ENCODE measurements at regions not wholly inside any gene's neighbourhood (a gene's known extent, or its start where the extent isn't known, plus 50 kb on each side); places are given as distances from the start of the nearest gene placed in this dataset.
A peak's percentile ranks its signal among the peaks of the same experiment; 100 is the strongest.
"Not testable (repeated sequence)": the region's sequence is repeated elsewhere in the genome, so short reads cannot be mapped to it uniquely, and the experiment has no call there.

- DNase-seq; intact Hi-C loops (cut with DNase I); H3K4me3 ChIP-seq (ENCODE audit: low read length); H3K4me1 ChIP-seq (ENCODE audit: control insufficient read depth, insufficient read depth, low read length); H3K27me3 ChIP-seq (ENCODE audit: control insufficient read depth, insufficient read depth); H3K27ac ChIP-seq (ENCODE audit: low read length); ATAC-seq: not testable (repeated sequence)
- H3K9me3 ChIP-seq (ENCODE audit: control insufficient read depth, low read length): peaks cover 14% of the 10 kb centered on the region
- 80% methylated on average over 3 of the region's 3 CpGs for WGBS
Observed at GRCh38 chr17:43345515-43345914, 53.3 kb upstream of the ARL4D start.

GRCh38 chr17:43344685-43345084 is 54.1 kb upstream of the ARL4D start:
- Histone ChIP-seq H3K4me1 (ENCODE audit: control insufficient read depth, insufficient read depth, low read length) (no peaks in the 10 kb centered on the region), H3K9me3 (ENCODE audit: control insufficient read depth, low read length) (peaks cover 14% of the 10 kb centered on the region), H3K4me3 (ENCODE audit: low read length) (no peak overlapping the region), H3K27ac (ENCODE audit: low read length) (no peak overlapping the region), H3K27me3 (ENCODE audit: control insufficient read depth, insufficient read depth) (no peaks in the 10 kb centered on the region)
- DNase-seq (no peak), ATAC-seq (no peak)
- 67% methylated on average over 6 of the region's 6 CpGs for WGBS
- intact Hi-C loops (cut with DNase I): no loop called here

- DNase-seq: no peak
- intact Hi-C loops (cut with DNase I): no loop called here
- Histone ChIP-seq H3K4me3 (ENCODE audit: low read length) (no peak overlapping the region), H3K9me3 (ENCODE audit: control insufficient read depth, low read length) (peaks cover 2% of the 10 kb centered on the region), H3K27me3 (ENCODE audit: control insufficient read depth, insufficient read depth) (no peaks in the 10 kb centered on the region), H3K4me1 (ENCODE audit: control insufficient read depth, insufficient read depth, low read length) (no peaks in the 10 kb centered on the region), H3K27ac (ENCODE audit: low read length) (no peak overlapping the region)
- 29% methylated on average over 5 of the region's 5 CpGs for WGBS
- ATAC-seq: no peak
Observed at GRCh38 chr17:43342589-43342890, 56.3 kb upstream of the ARL4D start.

- Histone ChIP-seq H3K27ac (ENCODE audit: low read length) (no peak overlapping the region), H3K4me1 (ENCODE audit: control insufficient read depth, insufficient read depth, low read length) (no peaks in the 10 kb centered on the region), H3K27me3 (ENCODE audit: control insufficient read depth, insufficient read depth) (no peaks in the 10 kb centered on the region), H3K9me3 (ENCODE audit: control insufficient read depth, low read length) (peaks cover 2% of the 10 kb centered on the region), H3K4me3 (ENCODE audit: low read length) (no peak overlapping the region)
- WGBS: 28% methylated on average over 7 of the region's 7 CpGs
- ATAC-seq: peak in 1 of 2 donors; percentile 38
- DNase-seq: no peak
- intact Hi-C loops (cut with DNase I): no loop called here
Observed at GRCh38 chr17:43341715-43342588, 56.8 kb upstream of the ARL4D start.

- H3K4me3 ChIP-seq (ENCODE audit: low read length): no peak overlapping the region
- intact Hi-C loops (cut with DNase I): loop anchor here in 1 of 4 donors (5.0 kb wide), 1 partner anchor 312 kb away; the partner anchor contains the start of gene RND2
- H3K27ac ChIP-seq (ENCODE audit: low read length): no peak overlapping the region
- DNase-seq (peak; percentile 68 to 88 (median 85)), ATAC-seq (no peak)
- WGBS: 57% methylated on average over 11 of the region's 11 CpGs
- no peaks in the 10 kb centered on the region for H3K4me1 ChIP-seq (ENCODE audit: control insufficient read depth, insufficient read depth, low read length)
- H3K9me3 ChIP-seq (ENCODE audit: control insufficient read depth, low read length): no peaks in the 10 kb centered on the region
- no peaks in the 10 kb centered on the region for H3K27me3 ChIP-seq (ENCODE audit: control insufficient read depth, insufficient read depth)
Observed at GRCh38 chr17:43338886-43339516, 59.8 kb upstream of the ARL4D start.

GRCh38 chr17:43337684-43338428 is 60.9 kb upstream of the ARL4D start:
- intact Hi-C loops (cut with DNase I): loop anchor here in 1 of 4 donors (5.0 kb wide), 1 partner anchor 311 kb away; the partner anchor contains the start of gene RND2
- no peak for ATAC-seq

GRCh38 chr17:43334738-43335402 is 63.9 kb upstream of the ARL4D start:
- Histone ChIP-seq H3K27ac (ENCODE audit: low read length) (no peak overlapping the region), H3K27me3 (ENCODE audit: control insufficient read depth, insufficient read depth) (no peaks in the 10 kb centered on the region), H3K4me3 (ENCODE audit: low read length) (no peak overlapping the region), H3K4me1 (ENCODE audit: control insufficient read depth, insufficient read depth, low read length) (no peaks in the 10 kb centered on the region), H3K9me3 (ENCODE audit: control insufficient read depth, low read length) (no peaks in the 10 kb centered on the region)
- WGBS: 58% methylated on average over 7 of the region's 7 CpGs
- DNase-seq: no peak
- ATAC-seq: no peak
- intact Hi-C loops (cut with DNase I): loop anchor here in 2 of 4 donors (5.0 kb wide), 2 partner anchors 123 to 308 kb away; partner anchors contain the start of genes RND2 (in 1 of the 2) and TMEM106A (in 1 of the 2)

More at GRCh38 chr17:43337684-43338428, 60.9 kb upstream of the ARL4D start:
- WGBS: 86% methylated on average over 10 of the region's 10 CpGs
- H3K27me3 ChIP-seq (ENCODE audit: control insufficient read depth, insufficient read depth): no peaks in the 10 kb centered on the region
- no peaks in the 10 kb centered on the region for H3K4me1 ChIP-seq (ENCODE audit: control insufficient read depth, insufficient read depth, low read length)
- H3K4me3 ChIP-seq (ENCODE audit: low read length): no peak overlapping the region
- no peak for DNase-seq
- H3K27ac ChIP-seq (ENCODE audit: low read length): no peak overlapping the region
- H3K9me3 ChIP-seq (ENCODE audit: control insufficient read depth, low read length): no peaks in the 10 kb centered on the region

- Histone ChIP-seq H3K4me3 (ENCODE audit: low read length) (no peak overlapping the region), H3K9me3 (ENCODE audit: control insufficient read depth, low read length) (no peaks in the 10 kb centered on the region), H3K27me3 (ENCODE audit: control insufficient read depth, insufficient read depth) (no peaks in the 10 kb centered on the region), H3K27ac (ENCODE audit: low read length) (no peak overlapping the region), H3K4me1 (ENCODE audit: control insufficient read depth, insufficient read depth, low read length) (no peaks in the 10 kb centered on the region)
- WGBS: 85% methylated on average over 12 of the region's 12 CpGs
- no peak for DNase-seq
- intact Hi-C loops (cut with DNase I): loop anchor here in 1 of 4 donors (5.0 kb wide), 1 partner anchor 121 kb away; the partner anchor contains the start of gene TMEM106A
- ATAC-seq: no peak
Observed at GRCh38 chr17:43333433-43333943, 65.3 kb upstream of the ARL4D start.

GRCh38 chr17:43332230-43332629 is 66.6 kb upstream of the ARL4D start:
- Histone ChIP-seq H3K27me3 (ENCODE audit: control insufficient read depth, insufficient read depth) (no peaks in the 10 kb centered on the region), H3K27ac (ENCODE audit: low read length) (no peak overlapping the region), H3K4me1 (ENCODE audit: control insufficient read depth, insufficient read depth, low read length) (no peaks in the 10 kb centered on the region), H3K4me3 (ENCODE audit: low read length) (no peak overlapping the region), H3K9me3 (ENCODE audit: control insufficient read depth, low read length) (no peaks in the 10 kb centered on the region)
- intact Hi-C loops (cut with DNase I): loop anchor here in 1 of 4 donors (5.0 kb wide), 1 partner anchor 120 kb away; the partner anchor contains the start of gene TMEM106A
- 90% methylated on average over 6 of the region's 6 CpGs for WGBS
- no peak for DNase-seq
- no peak for ATAC-seq

- Histone ChIP-seq H3K9me3 (ENCODE audit: control insufficient read depth, low read length) (no peaks in the 10 kb centered on the region), H3K4me3 (ENCODE audit: low read length) (no peak overlapping the region), H3K27me3 (ENCODE audit: control insufficient read depth, insufficient read depth) (no peaks in the 10 kb centered on the region), H3K27ac (ENCODE audit: low read length) (no peak overlapping the region), H3K4me1 (ENCODE audit: control insufficient read depth, insufficient read depth, low read length) (no peaks in the 10 kb centered on the region)
- ATAC-seq (no peak), DNase-seq (no peak)
- intact Hi-C loops (cut with DNase I): loop anchor here in 1 of 4 donors (5.0 kb wide), 1 partner anchor 119 kb away; the partner anchor contains the start of gene TMEM106A
- WGBS: 82% methylated on average over 12 of the region's 12 CpGs
Observed at GRCh38 chr17:43330876-43331639, 67.7 kb upstream of the ARL4D start.
